Body of pancreas (tissue), 4 donors: ENCODE measurements at regions not wholly inside any gene's neighbourhood (a gene's known extent, or its start where the extent isn't known, plus 50 kb on each side); places are given as distances from the start of the nearest gene placed in this dataset.
"Not testable (repeated sequence)": the region's sequence is repeated elsewhere in the genome, so short reads cannot be mapped to it uniquely, and the experiment has no call there.

ENCODE experiments used
- ATAC-seq: fragments of 150-250 bp; one replicate; pipeline ENCODE4 v1.9.1; 2016
- DNase-seq, 4 donors: peaks; one replicate each; pipeline ENCODE4 v3.0.0-alpha.2; 2019
- H3K27ac ChIP-seq, 4 donors: fragments of 200-600 bp; sonication (generic); 1 replicate in 3 of 4; 2 replicates in 1 of 4; pipeline versions ENCODE4 v1.5.1 to v1.6.1; 2016 to 2019; ENCODE audit warnings: mild to moderate bottlenecking in 1 of 4, mixed read lengths in 1 of 4, moderate library complexity in 1 of 4
- H3K27me3 ChIP-seq, 2 donors: fragments of 200-600 bp; sonication (generic); one replicate each; pipeline ENCODE4 v1.6.0; 2016; ENCODE audit warnings: mild to moderate bottlenecking in 1 of 2
- H3K36me3 ChIP-seq, 2 donors: fragments of 200-600 bp; sonication (generic); replicated peaks in 1 of 2; 2 replicates each; pipeline ENCODE4 v1.5.1; 2016; ENCODE audit warnings: low read depth in 2 of 2; ENCODE audit not compliant: insufficient read depth in 1 of 2
- H3K4me1 ChIP-seq: fragments of 200-600 bp; sonication (generic); one replicate; pipeline ENCODE4 v1.6.0; 2016
- H3K4me3 ChIP-seq, 2 donors: fragments of 200-600 bp; sonication (generic); 1 replicate in 1 of 2; 2 replicates in 1 of 2; pipeline ENCODE4 v1.5.1; 2016 to 2019
- H3K9me3 ChIP-seq, 3 donors: fragments of 200-600 bp; sonication (generic); 1 replicate in 2 of 3; 2 replicates in 1 of 3; pipeline ENCODE4 v1.5.1; 2016
- POLR2A ChIP-seq, 3 donors: fragments of 450-650 bp; IDR thresholded peaks; one replicate each; pipeline ENCODE4 v1.6.1; 2016; ENCODE audit warnings: antibody characterized with exemption in 3 of 3, mild to moderate bottlenecking in 2 of 3
- WGBS, 2 donors: methylation state at CpG; one replicate each; pipeline ENCODE4 v1.1.5; 2017; 5-methylcytosine and 5-hydroxymethylcytosine counted together
- intact Hi-C: fragments of 100-400 bp; cut with DNase I; formaldehyde crosslinking; loops from one replicate; pipeline ENCODE4 v1.15.1; 2023
- TF ChIP-seq, protein P1 (sequence below), 7 experiments: fragments of 450-650 bp in 4 of 7; fragments of 200-600 bp in 3 of 7; sonication (generic) in 3 of 7; IDR thresholded peaks; one replicate each; pipeline ENCODE4 v1.5.1; 2016 to 2019; ENCODE audit warnings: antibody characterized with exemption in 7 of 7

DNA sequence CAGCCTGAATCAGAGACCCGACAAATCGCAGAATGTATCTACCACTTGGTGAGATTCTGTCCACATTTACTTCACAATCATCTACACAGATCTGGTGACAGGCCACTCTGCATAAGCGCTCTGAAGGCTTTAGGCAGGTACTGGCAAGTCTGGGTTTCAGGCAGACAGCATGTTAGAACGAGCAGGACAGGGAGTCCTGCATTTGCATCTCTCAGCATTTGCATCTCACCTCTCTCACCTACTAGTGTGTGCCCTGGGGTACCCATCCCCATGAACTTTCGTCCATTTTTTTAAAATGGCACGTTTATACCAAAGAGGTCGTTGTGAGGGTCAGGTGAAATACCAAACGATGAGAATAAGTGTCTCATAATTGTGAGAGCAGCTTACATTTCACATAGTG, 108.2 kb downstream of the SPATA31A1 start:
- H3K4me3 ChIP-seq, H3K4me1 ChIP-seq, H3K27me3 ChIP-seq, H3K36me3 ChIP-seq, intact Hi-C loops, ATAC-seq, H3K9me3 ChIP-seq: not testable (repeated sequence)
- DNase-seq = peak in 1 of 4 donors; percentile 5
- peak overlapping the region in 2 of 4 donors; percentile 65 to 70 for H3K27ac ChIP-seq
- 0 to 10% methylated on average over 6 of the region's 8 CpGs for WGBS, 2 donors

DNA sequence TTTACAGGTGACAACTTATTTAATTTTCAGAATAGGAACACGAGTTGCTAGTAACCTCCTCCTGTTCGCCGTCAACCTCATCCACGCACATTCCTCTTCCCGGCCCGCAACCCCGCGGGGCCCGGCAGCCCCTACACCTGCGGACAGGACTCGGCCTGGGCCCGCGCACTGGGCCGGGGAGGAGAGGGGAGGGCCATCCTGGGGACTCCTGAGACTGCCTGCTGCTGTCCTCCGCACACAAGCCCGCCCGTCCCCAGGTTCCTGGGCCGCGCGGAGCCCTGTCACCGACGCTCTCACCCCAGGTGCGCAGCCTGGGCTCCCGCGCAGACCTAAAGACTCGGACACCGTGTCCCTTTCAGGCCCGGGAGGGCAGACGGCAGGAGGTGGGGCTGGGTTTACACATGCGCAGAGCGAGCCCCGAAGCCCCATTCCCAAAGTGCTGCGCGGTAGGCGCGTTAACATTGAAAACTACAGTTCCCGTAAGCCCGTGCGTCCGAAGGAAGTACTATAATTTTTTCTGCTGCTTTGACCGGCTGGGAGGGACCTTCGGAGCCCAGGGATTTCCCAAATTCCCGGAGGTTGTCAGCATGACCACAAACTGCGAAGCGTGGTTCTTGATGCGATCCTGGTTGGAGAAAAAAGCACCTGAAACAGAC, 108.8 kb downstream of the SPATA31A1 start:
- Histone ChIP-seq H3K4me3 (peak overlapping the region in 1 of 2 donors; percentile 15), H3K27ac (peak overlapping the region; percentile 39 to 72 (median 68))
- DNase-seq (peak; percentile 88 to 93 (median 91)), ATAC-seq (peak; percentile 99)
- TF ChIP-seq POLR2A (IDR thresholded peaks at IDR 0.05) = peak; percentile 27 to 62 (median 56)
- TF ChIP-seq, protein P1, sequence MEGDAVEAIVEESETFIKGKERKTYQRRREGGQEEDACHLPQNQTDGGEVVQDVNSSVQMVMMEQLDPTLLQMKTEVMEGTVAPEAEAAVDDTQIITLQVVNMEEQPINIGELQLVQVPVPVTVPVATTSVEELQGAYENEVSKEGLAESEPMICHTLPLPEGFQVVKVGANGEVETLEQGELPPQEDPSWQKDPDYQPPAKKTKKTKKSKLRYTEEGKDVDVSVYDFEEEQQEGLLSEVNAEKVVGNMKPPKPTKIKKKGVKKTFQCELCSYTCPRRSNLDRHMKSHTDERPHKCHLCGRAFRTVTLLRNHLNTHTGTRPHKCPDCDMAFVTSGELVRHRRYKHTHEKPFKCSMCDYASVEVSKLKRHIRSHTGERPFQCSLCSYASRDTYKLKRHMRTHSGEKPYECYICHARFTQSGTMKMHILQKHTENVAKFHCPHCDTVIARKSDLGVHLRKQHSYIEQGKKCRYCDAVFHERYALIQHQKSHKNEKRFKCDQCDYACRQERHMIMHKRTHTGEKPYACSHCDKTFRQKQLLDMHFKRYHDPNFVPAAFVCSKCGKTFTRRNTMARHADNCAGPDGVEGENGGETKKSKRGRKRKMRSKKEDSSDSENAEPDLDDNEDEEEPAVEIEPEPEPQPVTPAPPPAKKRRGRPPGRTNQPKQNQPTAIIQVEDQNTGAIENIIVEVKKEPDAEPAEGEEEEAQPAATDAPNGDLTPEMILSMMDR (IDR thresholded peaks at IDR 0.05) = peak in 2 of 7 experiments; percentile 7 to 14
- H3K9me3 ChIP-seq, H3K4me1 ChIP-seq, intact Hi-C loops, H3K27me3 ChIP-seq, H3K36me3 ChIP-seq: not testable (repeated sequence)
- WGBS, 2 donors = 0 to 1% methylated on average over 10 to 38 of the region's 46 CpGs

DNA sequence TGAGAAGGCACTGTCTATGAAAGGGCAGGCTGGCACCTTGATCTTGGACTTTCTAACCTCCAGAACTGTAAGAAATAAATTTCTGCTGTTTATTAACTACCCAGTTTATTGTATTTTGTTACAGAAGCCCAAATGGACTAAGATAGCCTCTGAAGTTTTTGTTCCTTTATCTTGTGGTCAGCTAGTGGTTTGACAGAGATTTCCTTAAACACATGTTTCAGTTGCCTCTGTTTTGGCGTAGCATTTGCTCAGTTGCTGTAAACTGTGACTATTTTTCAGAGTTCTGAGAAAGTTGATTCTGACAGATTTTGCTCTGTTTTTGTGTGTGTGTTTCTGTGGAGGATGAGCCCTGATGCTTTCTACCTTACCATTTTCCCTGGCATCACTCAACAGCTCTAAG, 119.0 kb downstream of the SPATA31A1 start:
- intact Hi-C loops, H3K36me3 ChIP-seq, H3K4me1 ChIP-seq, ATAC-seq, H3K9me3 ChIP-seq, H3K27me3 ChIP-seq, H3K27ac ChIP-seq, DNase-seq, H3K4me3 ChIP-seq: not testable (repeated sequence)
- 75 to 80% methylated on average over 1 of the region's 1 CpG for WGBS, 2 donors

DNA sequence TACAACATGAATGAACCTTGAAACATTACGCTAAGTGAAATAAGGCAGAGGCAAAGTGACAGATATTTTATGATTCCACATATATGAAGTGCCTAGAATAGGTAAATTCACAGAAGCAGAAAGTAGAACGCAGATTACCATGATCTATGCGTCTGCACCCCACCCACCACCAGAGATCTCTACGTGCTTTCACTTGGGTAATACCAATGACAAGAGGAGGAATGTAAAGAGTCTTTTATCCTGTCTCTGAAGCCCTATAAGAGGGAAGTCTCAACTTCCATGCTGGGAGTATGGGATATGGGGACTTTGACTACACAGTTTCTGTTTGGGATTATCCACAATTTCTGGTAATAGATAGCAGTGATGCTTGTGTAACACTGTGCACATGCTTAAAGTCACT, 127.6 kb downstream of the SPATA31A1 start:
- H3K36me3 ChIP-seq, H3K27me3 ChIP-seq, ATAC-seq, H3K27ac ChIP-seq, intact Hi-C loops, DNase-seq, H3K4me1 ChIP-seq, H3K4me3 ChIP-seq, H3K9me3 ChIP-seq: not testable (repeated sequence)
- WGBS, 2 donors = 59 to 78% methylated on average over 3 to 4 of the region's 4 CpGs

DNA sequence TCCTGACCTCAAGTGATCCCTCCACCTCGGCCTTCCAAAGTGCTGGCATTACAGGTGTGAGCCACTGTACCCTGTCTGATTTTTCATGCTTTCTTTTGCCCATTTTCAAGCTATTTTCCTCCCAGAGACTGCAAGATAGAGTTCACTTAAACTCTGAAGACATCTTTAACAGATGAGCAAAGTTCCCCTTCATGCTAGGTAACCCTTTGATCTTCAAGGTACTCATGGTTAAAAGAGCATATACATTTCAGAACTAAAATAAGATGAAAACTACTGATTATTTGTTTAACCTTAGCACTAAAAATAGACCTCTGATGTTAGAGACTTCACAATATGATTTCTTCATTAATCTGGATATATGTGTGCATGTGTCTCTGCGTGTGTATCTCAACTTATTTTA, 128.4 kb downstream of the SPATA31A1 start:
- intact Hi-C loops, ATAC-seq: not testable (repeated sequence)
- 45 to 55% methylated on average over 2 of the region's 2 CpGs for WGBS, 2 donors

DNA sequence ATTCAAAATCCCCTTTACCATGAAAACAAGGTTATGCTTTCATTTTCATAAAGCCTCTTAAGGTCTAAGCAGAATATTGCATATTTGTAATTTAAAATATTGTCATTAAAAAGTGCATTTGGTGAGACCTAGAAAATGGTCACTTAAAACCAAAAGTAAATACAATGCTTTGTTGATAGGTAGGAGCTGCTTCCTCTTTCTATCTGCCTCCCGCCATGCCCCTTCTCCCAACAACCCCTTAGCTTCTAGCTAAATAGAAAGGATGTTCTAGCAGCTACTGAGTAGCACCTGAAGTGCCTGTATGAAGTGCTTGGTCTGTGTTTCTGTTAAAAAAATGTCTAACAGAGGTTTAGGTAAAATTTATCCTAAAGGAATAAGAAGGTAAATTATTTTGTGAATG, 128.8 kb downstream of the SPATA31A1 start:
- H3K4me3 ChIP-seq, H3K4me1 ChIP-seq, DNase-seq, H3K36me3 ChIP-seq, H3K27ac ChIP-seq, H3K9me3 ChIP-seq, intact Hi-C loops, H3K27me3 ChIP-seq, ATAC-seq: not testable (repeated sequence)
- WGBS, 2 donors = 71 to 86% methylated on average over 1 of the region's 1 CpG

More for the DNA sequence above, 128.4 kb downstream of the SPATA31A1 start:
- H3K27me3 ChIP-seq, H3K9me3 ChIP-seq, H3K36me3 ChIP-seq, H3K4me3 ChIP-seq, DNase-seq, H3K27ac ChIP-seq, H3K4me1 ChIP-seq: not testable (repeated sequence)

DNA sequence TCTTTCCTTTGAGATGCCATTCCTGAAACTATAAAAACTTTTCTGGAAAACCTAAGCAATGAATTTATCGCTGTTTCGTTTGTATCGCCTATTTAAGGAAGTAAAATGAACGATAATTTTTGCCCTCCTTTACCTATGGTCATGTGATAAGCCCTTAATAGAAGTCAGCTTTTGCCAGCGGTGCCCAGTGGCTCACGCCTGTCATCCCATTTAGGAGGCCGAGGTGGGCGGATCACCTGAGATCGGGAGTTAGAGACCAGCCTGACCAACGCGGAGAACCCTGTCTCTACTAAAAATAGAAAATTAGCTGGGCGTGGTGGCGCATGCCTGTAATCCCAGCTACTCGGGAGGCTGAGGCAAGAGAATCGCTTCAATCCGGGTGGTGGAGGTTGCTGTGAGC, 132.0 kb downstream of the SPATA31A1 start:
- intact Hi-C loops, DNase-seq, H3K27ac ChIP-seq, ATAC-seq, H3K4me1 ChIP-seq, H3K27me3 ChIP-seq, H3K36me3 ChIP-seq, H3K9me3 ChIP-seq, H3K4me3 ChIP-seq: not testable (repeated sequence)
- WGBS, 2 donors = 75 to 84% methylated on average over 11 to 12 of the region's 16 CpGs

DNA sequence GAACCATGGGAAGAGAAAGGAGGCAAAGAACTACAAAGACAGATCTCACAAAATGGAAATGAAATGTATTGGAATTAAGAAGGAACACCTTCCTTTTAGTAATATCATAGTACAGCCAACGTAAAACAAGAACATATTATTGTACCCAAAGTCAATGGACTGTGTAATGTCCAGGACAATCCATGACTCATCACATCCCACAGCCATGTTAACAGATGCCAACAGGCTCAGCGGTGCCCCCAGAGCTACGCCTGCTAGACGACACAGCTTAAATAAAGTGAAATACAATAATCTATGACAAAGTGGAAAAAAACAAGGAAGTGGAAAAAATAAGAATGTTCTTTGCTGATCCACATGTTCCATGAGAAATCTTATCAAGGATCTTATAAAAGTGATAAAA, 140.8 kb downstream of the SPATA31A1 start:
- H3K4me1 ChIP-seq, H3K27me3 ChIP-seq, H3K4me3 ChIP-seq, H3K27ac ChIP-seq, DNase-seq, intact Hi-C loops, ATAC-seq, H3K36me3 ChIP-seq, H3K9me3 ChIP-seq: not testable (repeated sequence)
- 24 to 45% methylated on average over 3 of the region's 4 CpGs for WGBS, 2 donors

DNA sequence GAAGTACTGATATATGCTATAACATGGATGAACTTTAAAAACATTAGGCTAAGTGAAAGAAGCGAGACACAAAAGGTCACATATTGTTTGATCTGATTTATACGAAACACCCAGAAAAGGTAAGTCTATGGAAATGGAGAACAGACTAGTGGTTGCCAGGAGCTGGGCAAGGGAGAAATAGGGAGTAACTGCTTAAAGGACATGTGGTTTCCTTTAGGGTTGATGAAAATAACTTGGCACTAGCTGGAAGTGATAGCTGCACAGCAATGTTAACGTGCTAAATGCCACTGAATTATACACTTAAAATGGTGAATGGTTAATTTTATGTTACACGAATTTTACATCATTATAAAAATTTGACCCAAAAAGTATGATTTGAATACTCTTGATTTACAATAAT, 147.7 kb downstream of the SPATA31A1 start:
- DNase-seq, ATAC-seq, H3K27me3 ChIP-seq, intact Hi-C loops, H3K36me3 ChIP-seq, H3K4me3 ChIP-seq, H3K9me3 ChIP-seq, H3K27ac ChIP-seq, H3K4me1 ChIP-seq: not testable (repeated sequence)
- WGBS, 2 donors = no CpG with 5 or more reads among the region's 4 CpGs

DNA sequence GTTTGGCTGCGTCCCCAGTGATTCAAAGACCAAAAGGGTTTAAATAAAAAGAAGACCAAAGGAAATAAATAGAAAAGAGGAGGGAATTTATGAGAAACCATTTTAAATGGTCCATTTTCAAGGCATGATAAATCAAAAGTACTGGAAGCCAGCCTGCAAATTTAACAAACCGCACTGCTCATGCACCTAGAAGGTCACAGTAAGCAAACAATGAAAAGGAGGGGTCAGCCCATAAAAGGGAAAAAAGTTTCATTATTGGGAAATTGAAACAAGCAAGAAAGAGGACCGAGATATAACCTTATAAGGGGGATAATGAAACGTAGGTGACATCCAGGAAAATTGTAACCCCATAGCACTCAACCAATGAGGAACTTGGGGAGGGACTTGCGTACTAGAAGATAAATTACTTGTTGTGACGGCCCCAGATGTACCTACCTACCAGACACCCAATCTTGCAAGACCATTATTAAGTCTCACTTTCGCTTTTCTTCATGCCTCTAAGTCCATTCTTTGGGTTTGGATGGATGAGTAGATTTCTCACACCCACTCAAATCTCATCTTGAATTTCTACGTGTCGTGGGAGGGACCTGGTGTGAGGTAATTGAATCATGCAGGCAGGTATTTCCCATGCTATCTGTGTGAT, 172.0 kb downstream of the SPATA31A1 start:
- H3K27me3 ChIP-seq, H3K4me3 ChIP-seq, H3K27ac ChIP-seq, H3K4me1 ChIP-seq, H3K9me3 ChIP-seq, H3K36me3 ChIP-seq, DNase-seq, ATAC-seq, intact Hi-C loops: not testable (repeated sequence)
- WGBS, 2 donors = 71% methylated on average over 4 of the region's 9 CpGs; no CpG with 5 or more reads in 1 of the 2 donors

DNA sequence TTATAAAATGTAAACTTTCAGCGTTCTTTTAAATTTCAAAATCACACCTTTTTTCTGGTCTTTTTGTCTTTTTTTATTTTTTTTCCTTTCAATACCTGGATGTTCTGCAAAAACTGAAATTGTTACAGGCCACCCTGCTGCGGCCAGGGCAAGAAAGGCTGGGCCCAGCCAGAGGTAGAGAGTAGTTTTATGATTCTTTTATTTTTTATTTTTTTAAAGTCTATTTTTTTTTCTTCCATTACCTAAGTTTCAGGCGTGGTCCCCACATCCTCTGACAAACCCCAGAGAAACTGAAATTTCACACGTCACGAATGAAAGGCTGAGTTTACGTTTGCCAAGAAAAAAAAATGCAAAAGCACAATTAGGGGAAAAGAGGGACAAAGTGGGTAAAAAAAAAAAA, 177.1 kb downstream of the SPATA31A1 start:
- ATAC-seq, H3K9me3 ChIP-seq, H3K4me1 ChIP-seq, intact Hi-C loops, DNase-seq, H3K27ac ChIP-seq, H3K4me3 ChIP-seq, H3K27me3 ChIP-seq, H3K36me3 ChIP-seq: not testable (repeated sequence)
- 71 to 85% methylated on average over 2 to 4 of the region's 6 CpGs for WGBS, 2 donors
